Sigmoid colon (tissue), 4 donors: ENCODE measurements at regions not wholly inside any gene's neighbourhood (a gene's known extent, or its start where the extent isn't known, plus 50 kb on each side); places are given as distances from the start of the nearest gene placed in this dataset.

Source experiments
- EP300 ChIP-seq, 4 donors: sonication (generic); formaldehyde crosslinking; IDR thresholded peaks; one replicate each; pipeline ENCODE4 v1.6.1; 2017; ENCODE audit warnings: antibody characterized with exemption in 4 of 4
- POLR2A ChIP-seq, 2 donors: fragments of 450-650 bp; IDR thresholded peaks; one replicate each; pipeline ENCODE4 v1.6.1; 2016; ENCODE audit warnings: antibody characterized with exemption in 2 of 2, mild to moderate bottlenecking in 2 of 2, moderate library complexity in 2 of 2
- POLR2AphosphoS5 ChIP-seq, 4 donors: sonication (generic); formaldehyde crosslinking; IDR thresholded peaks; one replicate each; pipeline ENCODE4 v1.6.1; 2017; ENCODE audit warnings: antibody characterized with exemption in 4 of 4
- TF ChIP-seq, protein P1 (sequence below), 4 experiments: fragments of 450-650 bp in 3 of 4; fragments of 200-600 bp in 1 of 4; IDR thresholded peaks; one replicate each; pipeline ENCODE4 v1.5.1; 2016 to 2019; ENCODE audit warnings: antibody characterized with exemption in 4 of 4, mild to moderate bottlenecking in 3 of 4, moderate library complexity in 2 of 4

GRCh38 chr10:112884179-112884504 is 65.9 kb upstream of the TCF7L2 start:
- no peak for TF ChIP-seq EP300 (IDR thresholded peaks at IDR 0.05)
- TF ChIP-seq, protein P1, sequence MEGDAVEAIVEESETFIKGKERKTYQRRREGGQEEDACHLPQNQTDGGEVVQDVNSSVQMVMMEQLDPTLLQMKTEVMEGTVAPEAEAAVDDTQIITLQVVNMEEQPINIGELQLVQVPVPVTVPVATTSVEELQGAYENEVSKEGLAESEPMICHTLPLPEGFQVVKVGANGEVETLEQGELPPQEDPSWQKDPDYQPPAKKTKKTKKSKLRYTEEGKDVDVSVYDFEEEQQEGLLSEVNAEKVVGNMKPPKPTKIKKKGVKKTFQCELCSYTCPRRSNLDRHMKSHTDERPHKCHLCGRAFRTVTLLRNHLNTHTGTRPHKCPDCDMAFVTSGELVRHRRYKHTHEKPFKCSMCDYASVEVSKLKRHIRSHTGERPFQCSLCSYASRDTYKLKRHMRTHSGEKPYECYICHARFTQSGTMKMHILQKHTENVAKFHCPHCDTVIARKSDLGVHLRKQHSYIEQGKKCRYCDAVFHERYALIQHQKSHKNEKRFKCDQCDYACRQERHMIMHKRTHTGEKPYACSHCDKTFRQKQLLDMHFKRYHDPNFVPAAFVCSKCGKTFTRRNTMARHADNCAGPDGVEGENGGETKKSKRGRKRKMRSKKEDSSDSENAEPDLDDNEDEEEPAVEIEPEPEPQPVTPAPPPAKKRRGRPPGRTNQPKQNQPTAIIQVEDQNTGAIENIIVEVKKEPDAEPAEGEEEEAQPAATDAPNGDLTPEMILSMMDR (IDR thresholded peaks at IDR 0.05) = no peak
- TF ChIP-seq POLR2AphosphoS5 (IDR thresholded peaks at IDR 0.05) = no peak
- TF ChIP-seq POLR2A (IDR thresholded peaks at IDR 0.05) = no peak
